Bronchial epithelial cell (primary cell): ENCODE measurements at regions not wholly inside any gene's neighbourhood (a gene's known extent, or its start where the extent isn't known, plus 50 kb on each side); places are given as distances from the start of the nearest gene placed in this dataset.
A peak's percentile ranks its signal among the peaks of the same experiment; 100 is the strongest.
"Not testable (repeated sequence)": the region's sequence is repeated elsewhere in the genome, so short reads cannot be mapped to it uniquely, and the experiment has no call there.

Experiments used
- DNase-seq: peaks from one replicate; pipeline ENCODE4 v3.0.0-alpha.2; 2010; ENCODE audit warnings: low read depth
- FAIRE-seq: peaks from 2 replicates; lab custom pipeline; 2011; peaks lifted over from hg19 to GRCh38; lab: Jason Lieb, UNC
- H3K27me3 ChIP-seq: 2 replicates; pipeline ENCODE4 v1.5.1; 2011; ENCODE audit warnings: low read length; ENCODE audit not compliant: control insufficient read depth, insufficient read depth
- H3K36me3 ChIP-seq: 2 replicates; pipeline ENCODE4 v1.5.1; 2011; ENCODE audit warnings: low read length; ENCODE audit not compliant: control insufficient read depth, insufficient read depth
- H3K4me3 ChIP-seq: 2 replicates; pipeline ENCODE4 v1.5.1; 2011; ENCODE audit warnings: mild to moderate bottlenecking, low read depth, low read length, control low read depth
- CTCF ChIP-seq: IDR thresholded peaks from 2 replicates; pipeline ENCODE4 v1.5.1; 2011; ENCODE audit warnings: mild to moderate bottlenecking, moderate library complexity, low read length, control low read depth, inconsistent platforms; ENCODE audit not compliant: insufficient read depth, severe bottlenecking

- Histone ChIP-seq H3K27me3 (no peaks in the 10 kb centered on the region), H3K36me3 (no peaks in the 10 kb centered on the region), H3K4me3 (no peak overlapping the region)
- FAIRE-seq (no peak), DNase-seq (no peak)
- no peak for TF ChIP-seq CTCF
Measured at GRCh38 chr21:35502821-35503220, 453.7 kb upstream of the RUNX1 start.

GRCh38 chr21:35497522-35497921, 448.4 kb upstream of the RUNX1 start:
- H3K4me3 ChIP-seq, H3K27me3 ChIP-seq, DNase-seq, FAIRE-seq, H3K36me3 ChIP-seq: not testable (repeated sequence)

- H3K36me3 ChIP-seq = no peaks in the 10 kb centered on the region
Measured at GRCh38 chr21:35491920-35492678, 443.0 kb upstream of the RUNX1 start.

GRCh38 chr21:35491114-35491513, 442.0 kb upstream of the RUNX1 start:
- Histone ChIP-seq H3K36me3 (no peaks in the 10 kb centered on the region), H3K27me3 (no peaks in the 10 kb centered on the region), H3K4me3 (no peak overlapping the region)
- DNase-seq (no peak), FAIRE-seq (no peak)
- no peak for TF ChIP-seq CTCF

More at GRCh38 chr21:35491920-35492678, 443.0 kb upstream of the RUNX1 start:
- Histone ChIP-seq H3K27me3 (no peaks in the 10 kb centered on the region), H3K4me3 (no peak overlapping the region)
- FAIRE-seq (no peak), DNase-seq (peak; percentile 35)
- no peak for TF ChIP-seq CTCF

GRCh38 chr21:35489389-35489980, 440.4 kb upstream of the RUNX1 start:
- Histone ChIP-seq H3K27me3 (no peaks in the 10 kb centered on the region), H3K36me3 (no peaks in the 10 kb centered on the region), H3K4me3 (no peak overlapping the region)
- TF ChIP-seq CTCF = no peak
- FAIRE-seq (no peak), DNase-seq (peak; percentile 25)

- no peaks in the 10 kb centered on the region for H3K27me3 ChIP-seq
- peak; percentile 82 for DNase-seq
- H3K36me3 ChIP-seq = no peaks in the 10 kb centered on the region
- H3K4me3 ChIP-seq = no peak overlapping the region
- FAIRE-seq = no peak
- TF ChIP-seq CTCF = no peak
Measured at GRCh38 chr21:35488946-35489345, 439.8 kb upstream of the RUNX1 start.
